GM18858 (cell line): ENCODE measurements at regions not wholly inside any gene's neighbourhood (a gene's known extent, or its start where the extent isn't known, plus 50 kb on each side); places are given as distances from the start of the nearest gene placed in this dataset.

Experiments used
- ATAC-seq: cut with Tn5 transposase; IDR thresholded peaks from one replicate; pipeline ENCODE4 v1.9.1; 2021; ENCODE audit not compliant: unreplicated experiment

DNA sequence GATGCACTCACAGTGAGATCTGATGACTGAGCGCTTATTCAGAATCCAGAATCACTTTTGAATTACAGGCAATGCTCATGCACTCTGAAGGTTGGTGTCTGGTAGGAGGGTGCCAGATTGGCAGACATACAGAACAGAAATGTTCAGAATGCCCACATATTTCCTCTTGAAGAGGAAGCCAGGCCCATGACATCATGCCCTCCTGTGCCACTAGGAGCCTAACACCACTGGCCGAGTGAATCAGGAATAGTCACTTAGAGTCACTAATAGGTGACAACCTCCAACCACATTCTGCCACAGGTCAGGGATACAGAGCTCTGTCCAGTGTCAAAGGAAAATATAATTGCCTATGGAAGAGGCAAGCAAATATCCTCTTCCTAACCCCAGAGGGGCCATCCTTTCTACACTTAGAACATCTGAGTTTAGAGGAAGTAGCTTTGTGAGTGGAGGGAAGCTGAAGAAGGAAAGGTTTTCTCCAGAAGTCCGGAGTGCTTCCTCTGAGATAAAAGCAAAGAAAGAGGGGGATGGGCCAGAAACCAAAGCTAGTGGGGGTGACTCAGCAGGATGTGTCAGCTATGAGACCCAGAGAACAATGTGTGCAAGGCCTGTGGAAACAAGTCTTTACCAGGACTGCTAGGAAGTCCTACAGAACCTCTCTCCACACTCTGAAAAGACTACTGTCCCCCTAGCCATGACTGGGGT, 838.8 kb downstream of the GRID1 start:
- ATAC-seq = no peak

DNA sequence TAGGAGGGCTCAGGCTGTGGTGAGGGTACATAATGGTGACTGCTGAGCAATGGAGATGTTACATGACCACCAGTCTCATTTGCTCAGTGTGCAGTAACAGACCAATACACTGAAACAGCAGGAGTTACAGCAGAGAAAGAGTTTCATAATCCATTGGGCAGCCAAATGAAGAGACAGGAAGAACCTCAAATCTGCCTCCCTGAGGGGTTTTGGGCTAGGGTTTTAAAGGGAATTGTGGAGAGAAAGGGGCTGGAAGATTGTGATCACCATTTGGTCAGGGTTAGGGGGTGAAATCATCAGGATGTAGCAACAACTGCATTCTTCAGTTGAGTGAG, 838.3 kb downstream of the GRID1 start:
- ATAC-seq = no peak

DNA sequence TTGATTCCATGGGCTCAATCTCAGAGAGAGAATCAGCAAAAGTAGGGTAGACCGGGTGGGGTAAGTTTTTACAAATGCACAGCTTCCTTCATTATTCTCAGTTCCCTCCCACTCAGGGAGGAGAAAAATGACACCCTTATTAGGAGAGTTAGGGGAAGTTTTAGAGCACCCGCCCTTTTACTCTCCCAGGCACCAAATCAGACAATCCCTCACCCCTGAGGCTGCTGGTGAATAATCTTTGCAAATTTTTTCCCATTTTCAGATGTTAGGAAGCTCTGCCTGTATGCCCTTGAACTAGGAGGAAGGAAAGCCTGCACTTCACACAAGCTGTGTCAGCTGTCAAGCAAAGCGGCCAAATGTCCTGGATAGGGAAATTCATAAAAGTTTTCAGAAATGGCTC, 834.9 kb downstream of the GRID1 start:
- no peak for ATAC-seq

DNA sequence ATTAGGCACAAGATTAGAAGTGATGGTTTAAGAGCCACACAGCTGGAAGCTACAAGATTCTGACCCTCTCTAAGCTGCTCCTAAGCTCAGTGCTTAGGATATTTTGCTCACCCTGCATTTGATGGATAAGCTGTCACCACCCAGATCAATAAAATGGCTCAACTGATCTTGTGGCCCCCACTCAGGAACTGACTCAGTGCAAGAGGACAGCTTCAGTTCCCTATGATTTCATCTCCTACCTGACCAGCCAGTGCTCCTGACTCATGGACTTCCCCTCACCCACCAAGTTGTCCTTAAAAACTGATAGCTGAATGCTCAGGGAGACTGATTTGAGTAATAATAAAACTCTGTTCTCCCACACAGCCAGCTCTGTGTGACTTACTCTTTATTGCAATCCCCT, 833.8 kb downstream of the GRID1 start:
- no peak for ATAC-seq

DNA sequence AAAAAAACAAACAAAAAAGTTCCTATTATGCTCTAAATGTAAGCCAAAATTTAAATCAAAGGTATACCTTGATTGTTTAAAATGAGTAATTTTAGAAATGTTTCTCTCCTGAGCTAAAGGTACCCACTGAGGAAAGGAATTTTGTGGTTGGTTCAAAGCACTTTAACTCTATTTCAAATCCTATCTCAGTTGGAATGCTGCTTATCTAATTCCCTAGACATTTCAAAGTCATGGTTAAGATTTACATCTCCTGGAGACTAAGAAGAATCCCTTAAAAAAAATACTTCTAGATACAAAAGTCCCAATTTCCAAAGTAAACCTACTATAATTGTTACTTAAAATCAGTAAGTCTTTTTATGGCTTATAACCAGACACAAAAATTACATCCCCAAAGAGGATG, 830.7 kb downstream of the GRID1 start:
- no peak for ATAC-seq

DNA sequence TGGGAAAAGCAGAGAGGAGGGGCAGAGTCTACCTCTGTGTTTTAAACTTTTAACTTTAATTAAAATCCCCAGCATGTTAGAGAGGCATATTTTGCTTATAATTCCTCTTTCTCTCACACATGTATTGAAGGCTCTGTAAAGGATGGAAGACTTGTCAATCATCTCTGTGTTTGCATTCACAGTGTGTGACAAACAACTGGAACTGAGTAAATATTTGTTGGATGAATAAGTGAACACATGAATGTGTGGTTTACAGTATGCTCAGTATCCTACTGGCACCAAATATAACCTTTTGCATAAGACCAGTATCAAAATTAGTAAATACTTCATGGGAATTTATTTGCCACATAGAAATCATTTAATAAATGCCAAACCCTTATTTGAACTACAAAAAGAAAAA, 829.0 kb downstream of the GRID1 start:
- no peak for ATAC-seq

DNA sequence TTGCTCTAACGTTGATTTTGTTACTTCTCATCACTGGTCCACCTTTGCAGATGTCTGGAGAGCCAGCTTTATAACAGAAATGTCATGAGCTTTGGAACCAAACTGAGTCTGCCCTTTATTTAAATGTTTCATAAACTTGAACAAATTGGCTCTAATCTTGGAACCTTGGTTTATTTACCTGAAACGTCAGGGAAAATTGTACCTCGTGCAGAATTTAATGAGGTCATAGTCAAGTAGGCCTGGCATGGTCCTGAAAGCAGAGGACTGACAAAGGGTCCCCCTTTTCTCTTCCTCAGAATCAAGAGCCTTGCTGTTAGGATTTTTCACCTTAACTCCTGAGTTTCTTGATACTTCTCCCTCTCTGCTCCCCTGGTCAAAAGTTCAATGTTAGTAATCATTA, 828.0 kb downstream of the GRID1 start:
- no peak for ATAC-seq

DNA sequence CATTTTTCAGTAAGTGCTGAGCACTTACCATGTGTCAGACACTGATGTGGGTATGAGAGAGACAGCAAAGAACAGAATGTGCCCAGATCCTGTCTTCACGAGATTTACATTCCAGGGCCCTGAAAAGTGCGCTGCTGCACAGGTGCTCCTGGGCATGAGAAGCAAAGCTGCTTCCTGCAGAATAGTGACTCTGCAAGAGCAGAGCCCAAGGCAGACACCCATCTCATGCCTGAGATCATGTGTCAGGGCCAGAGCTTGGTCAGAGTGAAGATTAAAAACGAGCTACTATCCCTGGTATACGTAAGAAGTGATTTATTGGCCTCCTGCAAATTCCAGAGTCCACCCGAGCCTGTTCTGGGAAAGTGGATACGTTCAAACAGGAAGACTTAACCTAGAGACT, 824.4 kb downstream of the GRID1 start:
- no peak for ATAC-seq

DNA sequence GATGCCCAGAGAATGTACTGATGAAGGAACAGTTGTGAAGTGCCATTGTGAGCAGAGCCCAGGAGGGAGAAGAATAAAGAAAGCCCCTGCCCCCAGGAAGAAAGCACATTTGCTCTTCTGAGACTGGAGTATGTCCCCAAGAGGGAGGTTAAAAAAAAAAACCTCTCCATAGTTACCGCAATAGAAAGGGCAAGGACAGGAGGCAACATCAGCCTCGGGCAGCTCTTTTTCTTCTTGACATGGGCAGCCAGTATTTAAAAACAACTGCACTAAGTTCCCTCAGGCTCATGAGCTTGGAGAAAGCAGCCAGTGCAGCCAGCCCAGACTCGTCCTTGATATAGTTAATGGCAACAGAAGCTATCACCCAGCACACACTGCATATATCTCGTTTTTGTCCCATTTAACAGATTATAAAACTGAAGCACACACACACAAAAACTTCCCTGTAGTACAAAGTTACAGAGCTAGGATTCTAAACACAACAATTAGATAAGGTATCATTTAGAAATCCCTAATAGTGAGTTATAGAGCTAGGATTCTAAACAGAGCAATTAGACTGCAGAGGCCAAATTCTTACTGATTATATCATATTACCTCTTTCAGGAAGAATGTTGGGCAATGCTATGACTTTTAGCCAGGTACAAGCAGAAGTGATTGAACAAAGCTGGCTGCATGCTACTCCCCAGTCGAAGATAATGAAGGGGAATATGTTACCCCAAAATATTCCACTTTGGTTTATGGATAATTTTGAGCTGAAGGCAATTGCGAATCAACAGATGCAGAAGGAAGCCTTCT, 823.5 kb downstream of the GRID1 start:
- no peak for ATAC-seq

DNA sequence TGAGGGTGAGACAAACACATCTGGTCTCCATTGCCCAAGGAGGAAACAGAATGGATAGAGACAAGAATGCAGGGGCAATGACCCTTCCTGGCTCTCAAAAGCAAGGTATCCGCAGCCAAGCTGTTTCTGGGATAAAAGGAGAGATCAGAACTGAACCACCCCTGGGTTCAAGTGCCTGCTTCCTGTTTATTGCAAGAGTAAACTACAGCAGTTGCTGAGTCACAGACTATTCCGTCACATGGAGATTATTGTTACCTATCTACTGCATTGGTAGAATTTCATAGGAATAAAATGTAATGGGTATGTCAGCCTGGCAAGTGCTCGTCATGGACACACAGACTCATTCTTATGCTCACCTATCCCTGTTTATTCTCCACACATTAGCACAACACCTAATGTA, 821.6 kb downstream of the GRID1 start:
- ATAC-seq = no peak

DNA sequence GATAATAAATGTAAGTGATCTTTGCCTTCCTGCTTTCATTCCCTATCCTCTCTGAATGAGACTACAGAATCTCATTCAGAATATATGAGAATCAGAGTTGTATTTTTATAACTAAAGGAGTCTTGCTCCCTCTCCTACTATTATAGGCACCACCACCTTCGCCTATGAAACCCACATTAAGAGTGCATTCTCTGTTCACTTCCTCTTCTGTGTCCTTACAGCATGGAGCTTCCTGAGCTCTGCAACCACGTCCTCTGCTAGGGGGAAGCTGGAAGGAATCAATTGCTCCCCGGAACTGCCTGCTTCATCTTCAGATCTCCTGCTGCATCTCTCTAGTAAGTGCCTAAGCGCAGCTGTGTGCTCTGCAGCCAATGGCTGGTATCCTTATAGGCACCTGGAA, 820.7 kb downstream of the GRID1 start:
- ATAC-seq = no peak

DNA sequence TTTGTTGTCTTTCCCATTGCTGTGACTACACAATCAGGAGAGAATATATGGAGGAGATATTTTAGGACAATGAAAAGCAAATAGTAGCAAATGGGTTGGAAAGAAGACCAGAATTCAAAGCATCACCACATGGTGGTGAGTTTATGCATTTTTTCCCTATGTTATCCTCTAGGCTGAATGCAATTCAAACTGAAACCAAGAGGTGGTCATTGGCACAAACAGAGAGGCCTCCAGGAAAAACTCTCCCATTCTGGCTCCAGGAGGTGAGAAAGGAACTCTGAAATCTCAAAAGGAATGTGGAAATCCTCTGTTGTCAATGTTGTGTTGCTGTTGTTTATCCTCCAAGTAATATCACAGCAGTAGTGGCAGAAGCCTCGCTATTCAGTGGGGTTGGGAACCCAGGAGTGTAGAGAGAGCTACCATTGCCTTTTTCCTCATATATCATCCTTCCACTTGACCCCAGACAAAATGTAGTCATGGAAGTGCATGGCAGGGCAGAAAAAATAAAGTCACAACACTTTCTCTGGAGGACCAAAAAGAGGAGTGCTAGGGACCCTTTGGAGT, 819.1 kb downstream of the GRID1 start:
- ATAC-seq = no peak

DNA sequence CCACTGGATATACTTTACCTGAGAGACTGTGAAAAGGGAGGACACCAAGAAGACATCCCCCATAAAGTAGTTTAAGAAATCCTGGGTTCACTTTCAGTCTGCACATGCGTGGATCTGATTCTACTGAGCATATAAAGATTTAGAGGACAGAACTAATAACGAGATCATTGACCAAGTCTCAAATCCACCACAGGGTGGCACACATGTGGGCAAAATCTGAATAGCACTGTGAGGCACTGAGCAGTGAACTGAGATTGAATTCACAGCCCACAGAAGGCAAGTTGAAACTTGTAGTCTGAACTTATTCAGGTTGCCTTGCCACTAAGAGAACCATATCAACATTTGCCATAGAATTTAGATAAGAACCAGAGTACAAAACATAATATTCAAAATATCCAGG, 818.6 kb downstream of the GRID1 start:
- peak; percentile 84 for ATAC-seq
